GM21447 (cell line): ENCODE measurements at regions not wholly inside any gene's neighbourhood (a gene's known extent, or its start where the extent isn't known, plus 50 kb on each side); places are given as distances from the start of the nearest gene placed in this dataset.

Source experiments
- ATAC-seq: cut with Tn5 transposase; IDR thresholded peaks from one replicate; pipeline ENCODE4 v1.9.1; 2021; ENCODE audit not compliant: unreplicated experiment

DNA sequence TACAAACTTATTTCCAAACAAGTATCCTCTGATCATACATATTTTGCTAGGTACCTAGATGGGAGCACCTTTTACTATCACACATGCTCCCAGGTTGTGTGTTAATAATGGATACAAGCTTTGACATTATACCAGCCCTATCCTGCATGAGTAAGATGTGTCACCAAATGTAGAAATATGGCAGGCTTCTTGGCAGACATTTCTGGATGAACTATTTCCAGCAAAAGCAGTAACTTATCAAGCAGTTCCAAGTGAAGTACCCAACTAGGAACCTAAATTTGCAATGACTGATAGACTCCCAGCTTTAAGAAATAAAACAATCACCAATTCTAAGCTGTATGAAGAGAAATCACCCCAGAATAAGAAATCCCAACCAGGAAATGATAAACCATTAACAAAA is 103.7 kb upstream of the TMEM72 start:
- no peak for ATAC-seq

DNA sequence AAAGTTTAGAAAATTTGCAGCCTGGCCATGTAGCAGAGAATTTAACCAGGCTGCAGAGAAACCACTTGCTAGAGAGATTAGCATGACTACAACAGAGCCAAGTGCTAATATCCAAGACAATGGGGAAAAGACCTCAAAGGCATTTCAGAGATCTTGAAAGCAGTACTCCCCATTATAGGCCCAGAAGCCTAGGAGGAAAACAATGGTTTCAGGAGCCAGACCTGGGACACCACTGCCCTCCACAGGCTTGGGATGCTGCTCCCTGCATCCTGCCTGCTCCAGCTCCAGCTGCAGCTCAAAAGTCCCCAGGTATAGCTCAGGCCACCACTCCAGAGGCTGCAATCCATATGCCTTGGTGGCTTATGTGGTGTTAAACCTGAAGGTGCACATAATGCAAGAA is 101.5 kb upstream of the TMEM72 start:
- ATAC-seq: no peak

DNA sequence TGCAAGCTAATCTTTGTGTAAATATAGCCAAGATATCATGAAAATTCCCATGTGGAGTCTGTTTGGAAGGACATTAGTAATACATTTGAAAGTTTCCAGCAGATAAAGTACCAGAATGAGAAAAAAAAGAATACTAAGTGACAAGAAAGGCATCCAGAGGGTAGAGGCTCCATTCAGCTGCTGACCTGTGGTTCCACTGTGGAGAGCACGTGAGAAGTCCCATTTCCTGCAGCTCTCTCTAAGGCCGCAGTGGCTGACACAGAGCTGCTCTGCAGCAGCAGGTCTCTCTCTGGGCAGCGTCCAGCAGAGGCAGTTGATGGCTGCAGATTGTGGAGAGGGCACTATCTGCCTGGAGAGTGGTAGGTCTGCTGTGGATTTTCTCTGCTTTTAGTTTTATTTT is 100.1 kb upstream of the TMEM72 start:
- ATAC-seq: no peak

DNA sequence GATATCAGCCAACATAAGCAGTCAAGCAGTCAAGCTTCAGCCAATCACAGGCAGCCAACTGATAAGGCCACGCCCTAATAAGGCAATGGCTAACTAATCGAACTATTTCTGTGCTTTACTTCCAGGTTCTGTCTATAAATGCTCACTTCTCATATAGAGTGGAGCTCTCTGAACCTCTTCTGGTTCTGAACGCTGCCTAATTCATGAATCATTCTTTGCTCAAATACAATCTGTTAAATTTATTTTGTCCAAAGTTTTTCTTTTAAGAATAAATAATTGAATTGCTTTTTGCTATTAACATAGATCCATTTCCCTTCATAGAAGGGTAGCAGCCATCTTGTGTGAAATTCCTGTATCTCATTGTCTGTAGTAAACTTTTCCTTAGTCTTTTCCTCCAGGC is 97.9 kb upstream of the TMEM72 start:
- no peak for ATAC-seq

DNA sequence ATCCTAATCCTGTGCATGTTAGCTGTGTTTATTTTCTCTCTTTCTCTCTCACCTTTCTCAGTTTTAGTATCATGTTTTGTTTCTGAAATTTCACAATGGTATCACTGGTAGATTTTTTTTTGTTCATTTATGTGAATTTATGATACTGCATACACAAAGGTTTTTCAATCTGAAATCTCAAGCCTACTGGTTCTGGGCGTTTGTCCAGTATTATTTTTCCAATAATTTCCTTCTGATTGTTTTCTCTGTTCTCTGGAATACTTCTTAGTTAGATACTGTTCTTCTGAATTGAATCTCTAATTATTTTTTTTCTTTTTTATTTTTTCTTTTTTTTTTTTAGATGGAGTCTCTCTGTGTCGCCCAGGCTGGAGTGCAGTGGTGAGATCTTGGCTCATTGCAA is 96.2 kb upstream of the TMEM72 start:
- ATAC-seq: no peak

- no peak for ATAC-seq
These were observed 93.0 kb upstream of the TMEM72 start for GRCh38 chr10:44818041-44818649.

GRCh38 chr10:44818701-44819127 is 92.4 kb upstream of the TMEM72 start:
- no peak for ATAC-seq

DNA sequence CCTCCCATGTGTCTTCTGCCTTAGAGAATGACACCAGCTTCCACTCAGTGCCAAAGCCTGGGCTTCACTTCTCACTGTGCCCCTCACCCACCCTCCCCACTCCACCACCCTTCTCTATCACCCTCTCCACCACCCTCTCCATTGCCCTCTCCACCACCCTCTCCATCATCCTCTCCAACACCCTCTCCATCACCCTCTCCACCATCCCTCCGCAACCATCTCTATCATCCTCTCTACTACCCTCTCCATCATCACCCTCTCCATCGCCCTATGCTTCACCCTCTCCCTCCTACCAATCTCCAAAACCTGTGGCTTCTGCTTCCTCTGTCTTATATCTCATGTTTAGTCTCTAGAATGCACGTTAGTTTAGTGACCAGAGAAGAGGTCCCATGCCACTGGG is 91.0 kb upstream of the TMEM72 start:
- ATAC-seq: no peak

- ATAC-seq: no peak
These were observed 89.8 kb upstream of the TMEM72 start for GRCh38 chr10:44821290-44821689.

DNA sequence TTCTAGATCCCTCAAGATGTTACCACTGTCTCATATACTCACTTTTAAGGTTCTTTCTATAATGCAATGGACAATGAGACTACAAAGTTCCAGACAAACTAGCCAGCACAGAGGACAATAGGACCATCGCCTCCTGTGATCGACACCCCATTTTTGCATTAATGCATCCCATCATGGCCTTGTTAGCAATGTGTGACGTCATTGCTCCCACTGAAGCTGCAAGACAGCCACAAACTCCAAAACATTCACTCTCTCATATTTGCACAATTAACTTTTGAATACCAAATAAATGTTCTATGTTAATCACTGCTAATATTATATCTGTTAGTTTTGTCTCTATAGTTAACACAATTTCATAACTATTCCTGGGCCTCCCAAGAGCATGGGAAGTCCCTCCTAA is 88.8 kb upstream of the TMEM72 start:
- ATAC-seq: no peak

DNA sequence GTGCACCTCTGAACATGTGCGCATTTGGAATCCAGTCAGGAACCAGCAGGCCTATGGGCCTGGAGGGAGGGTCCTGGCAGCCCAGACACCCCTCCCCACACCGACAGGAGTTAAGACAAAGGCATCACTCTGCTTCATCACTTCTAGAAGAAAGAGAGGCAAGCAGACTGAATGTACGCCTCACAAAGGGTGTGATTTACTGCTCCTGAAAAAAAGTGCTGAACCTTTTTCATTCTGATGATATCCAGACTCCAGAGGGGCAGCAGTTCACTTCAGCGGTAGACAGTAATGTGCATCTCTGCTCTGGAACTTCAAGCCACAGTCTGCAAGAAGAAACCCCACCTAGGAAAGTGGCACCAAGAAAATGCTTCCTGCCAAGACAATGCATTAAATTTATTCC is 88.2 kb upstream of the TMEM72 start:
- no peak for ATAC-seq

DNA sequence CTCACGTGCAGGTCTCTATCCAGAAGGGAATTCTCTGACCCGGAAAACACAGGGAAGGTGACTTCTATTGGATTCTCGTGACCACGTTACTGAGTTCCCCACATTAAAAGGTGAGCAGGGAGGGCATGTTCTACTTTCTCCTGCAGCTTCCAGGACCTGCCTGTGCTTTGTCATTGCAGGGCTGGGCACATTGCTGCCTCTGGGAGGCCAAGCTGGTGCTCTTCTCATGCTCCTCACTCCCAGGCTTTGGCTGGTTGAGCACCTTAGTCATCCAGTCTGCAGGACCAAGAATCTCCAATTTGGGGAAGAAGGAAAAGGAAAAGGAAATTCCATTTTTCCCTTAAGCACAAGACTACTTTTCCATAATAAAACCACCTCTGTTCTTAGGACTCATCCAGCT is 86.5 kb upstream of the TMEM72 start:
- no peak for ATAC-seq

DNA sequence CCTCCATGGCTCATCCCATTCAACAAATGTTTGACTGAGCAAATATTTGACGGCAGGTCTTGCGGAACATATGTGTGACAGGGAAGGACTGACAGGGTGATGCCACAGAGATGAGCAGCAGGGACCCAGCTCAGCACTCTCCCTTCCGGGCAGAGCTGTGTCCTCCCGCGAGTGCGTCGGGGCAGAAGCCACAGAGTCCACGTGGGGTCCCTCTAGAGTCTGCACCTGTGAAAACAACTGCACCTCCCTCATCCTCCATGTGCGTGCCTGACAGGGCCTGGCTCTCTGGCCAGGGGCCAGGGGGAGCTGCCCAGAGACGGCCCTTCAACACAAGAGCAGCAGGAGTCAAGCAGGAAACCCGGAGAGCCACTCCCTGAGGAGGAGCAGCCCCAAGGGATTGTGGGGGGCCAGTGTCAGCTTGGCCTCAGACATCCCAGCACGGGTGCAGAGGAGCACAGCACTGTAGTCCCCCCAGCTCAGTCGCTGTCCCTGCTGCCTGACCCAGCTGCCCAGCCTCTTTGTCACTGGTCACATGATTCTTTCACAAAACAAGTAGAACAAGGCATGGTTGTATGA is 83.6 kb upstream of the TMEM72 start:
- no peak for ATAC-seq

- no peak for ATAC-seq
These were observed 82.5 kb upstream of the TMEM72 start for GRCh38 chr10:44828508-44829142.

- no peak for ATAC-seq
These were observed 81.7 kb upstream of the TMEM72 start for GRCh38 chr10:44829426-44829825.

DNA sequence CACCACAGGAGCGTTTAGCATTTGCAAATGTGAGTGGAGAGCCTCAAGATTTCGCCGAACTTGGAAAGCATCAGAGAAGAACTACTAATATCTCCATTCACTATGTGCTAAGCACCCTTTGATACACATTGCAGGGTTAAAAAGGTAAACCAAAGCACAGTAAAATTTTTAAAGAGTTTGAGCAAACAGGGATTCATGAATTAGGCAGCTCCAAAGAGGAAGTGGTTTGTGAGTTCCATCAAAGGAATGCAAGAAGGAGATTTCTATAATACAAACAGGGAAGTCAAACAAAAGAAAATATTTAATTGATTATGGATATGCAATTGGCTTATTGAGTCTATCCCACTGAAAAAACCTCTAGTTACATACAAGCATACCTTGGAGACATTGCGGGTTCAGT is 81.1 kb upstream of the TMEM72 start:
- ATAC-seq: no peak

DNA sequence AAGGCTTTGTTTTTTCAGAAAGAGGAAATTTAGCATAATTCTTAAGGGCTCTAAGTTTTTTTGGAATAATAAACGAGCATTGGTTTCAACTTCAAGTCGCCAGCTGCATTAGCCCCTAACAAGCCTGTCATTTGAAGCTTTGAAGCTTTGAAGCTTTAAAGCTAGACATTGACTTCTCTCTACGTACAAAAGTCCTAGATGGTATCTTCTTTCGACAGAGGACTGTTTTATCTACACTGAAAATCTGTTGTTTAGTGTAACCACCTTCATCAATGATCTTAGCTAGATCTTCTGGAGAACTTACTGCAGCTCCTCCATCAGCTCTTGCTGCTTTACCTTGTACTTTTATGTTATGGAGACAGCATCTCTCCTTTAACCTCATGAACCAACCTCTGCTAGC is 79.6 kb upstream of the TMEM72 start:
- no peak for ATAC-seq

DNA sequence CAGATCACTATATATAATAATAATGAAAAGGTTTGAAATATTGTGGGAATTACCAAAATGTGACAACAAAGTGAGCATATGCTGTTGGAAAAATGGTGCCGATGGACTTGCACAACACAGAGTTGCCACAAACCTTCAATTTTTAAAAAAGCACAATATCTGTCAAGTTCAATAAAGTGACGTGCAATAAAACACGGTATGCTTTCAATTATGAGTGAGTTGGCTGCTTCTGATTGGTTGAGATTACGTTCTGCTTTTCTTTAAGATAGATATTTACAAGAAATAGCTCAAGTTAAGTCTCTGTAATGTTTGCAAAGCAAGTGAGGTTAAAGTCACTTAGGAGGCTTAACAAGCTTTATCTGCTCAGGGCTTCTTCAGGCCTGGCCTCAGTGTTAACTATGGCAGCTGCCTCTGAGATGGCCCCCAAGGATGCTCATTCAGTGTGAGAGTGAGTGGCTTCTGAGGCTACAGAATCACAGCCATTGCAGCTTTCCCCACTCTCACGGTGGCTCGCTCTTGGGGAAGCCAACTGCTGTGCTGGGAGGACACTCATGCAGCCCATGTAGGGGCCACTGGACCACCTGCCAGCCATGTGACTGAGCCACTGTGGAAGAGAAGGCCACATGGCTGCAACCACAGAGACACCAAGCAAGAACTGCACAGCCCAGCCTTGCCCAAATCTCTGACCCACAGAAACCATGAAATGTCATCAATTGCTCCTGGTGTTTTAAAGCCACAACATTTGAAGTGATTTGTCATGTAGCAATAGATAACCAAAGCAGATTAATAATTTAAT is 78.3 kb upstream of the TMEM72 start:
- no peak for ATAC-seq

- no peak for ATAC-seq
These were observed 77.0 kb upstream of the TMEM72 start for GRCh38 chr10:44834131-44834530.

- no peak for ATAC-seq
These were observed 75.8 kb upstream of the TMEM72 start for GRCh38 chr10:44835300-44835699.

DNA sequence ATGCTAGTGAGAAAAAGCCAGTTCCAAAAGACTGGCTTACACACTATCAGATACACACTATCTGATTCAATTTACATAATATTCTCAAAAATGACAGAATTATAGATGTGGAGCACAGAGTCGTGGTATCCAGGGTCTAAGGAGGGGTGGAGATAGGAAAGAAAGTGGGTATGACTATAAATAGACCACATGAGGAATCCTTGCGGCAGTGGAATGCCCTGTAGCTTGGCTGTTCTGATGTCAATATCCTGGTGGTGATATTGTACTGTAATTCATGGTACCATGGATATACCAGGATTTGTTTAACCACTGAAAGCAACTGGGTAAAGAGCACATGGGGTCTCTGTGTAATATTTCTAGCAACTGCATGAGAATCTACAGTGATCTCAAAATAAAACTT is 67.7 kb upstream of the TMEM72 start:
- ATAC-seq: no peak
